HG03521 (cell line): ENCODE measurements at regions not wholly inside any gene's neighbourhood (a gene's known extent, or its start where the extent isn't known, plus 50 kb on each side); places are given as distances from the start of the nearest gene placed in this dataset.
"Not testable (repeated sequence)": the region's sequence is repeated elsewhere in the genome, so short reads cannot be mapped to it uniquely, and the experiment has no call there.

ENCODE experiments used
- ATAC-seq: cut with Tn5 transposase; IDR thresholded peaks from one replicate; pipeline ENCODE4 v1.9.1; 2021; ENCODE audit warnings: mild to moderate bottlenecking, moderate library complexity; ENCODE audit not compliant: unreplicated experiment

- ATAC-seq = no peak
These were observed 156.5 kb upstream of the SGCD start for GRCh38 chr5:156170351-156170961.

GRCh38 chr5:156174225-156174624, 152.7 kb upstream of the SGCD start:
- no peak for ATAC-seq

GRCh38 chr5:156178117-156178516, 148.8 kb upstream of the SGCD start:
- ATAC-seq = no peak

- ATAC-seq = no peak
These were observed 145.3 kb upstream of the SGCD start for GRCh38 chr5:156181656-156182055.

- no peak for ATAC-seq
These were observed 144.6 kb upstream of the SGCD start for GRCh38 chr5:156182174-156182967.

GRCh38 chr5:156186760-156187159, 140.2 kb upstream of the SGCD start:
- no peak for ATAC-seq

GRCh38 chr5:156188016-156188415, 138.9 kb upstream of the SGCD start:
- no peak for ATAC-seq

- no peak for ATAC-seq
These were observed 137.3 kb upstream of the SGCD start for GRCh38 chr5:156189628-156190027.

- ATAC-seq = no peak
These were observed 135.4 kb upstream of the SGCD start for GRCh38 chr5:156191547-156191946.

- no peak for ATAC-seq
These were observed 129.8 kb upstream of the SGCD start for GRCh38 chr5:156197042-156197635.

GRCh38 chr5:156199045-156199444, 127.9 kb upstream of the SGCD start:
- ATAC-seq = no peak

- ATAC-seq = no peak
These were observed 125.8 kb upstream of the SGCD start for GRCh38 chr5:156200938-156201787.

- ATAC-seq = no peak
These were observed 125.1 kb upstream of the SGCD start for GRCh38 chr5:156201788-156202403.

GRCh38 chr5:156208271-156208670, 118.7 kb upstream of the SGCD start:
- no peak for ATAC-seq

- no peak for ATAC-seq
These were observed 108.4 kb upstream of the SGCD start for GRCh38 chr5:156218367-156219158.

GRCh38 chr5:156219483-156220005, 107.4 kb upstream of the SGCD start:
- ATAC-seq = no peak

GRCh38 chr5:156221816-156222215, 105.1 kb upstream of the SGCD start:
- ATAC-seq = no peak

GRCh38 chr5:156223547-156223946, 103.4 kb upstream of the SGCD start:
- ATAC-seq = no peak

- ATAC-seq = not testable (repeated sequence)
These were observed 100.5 kb upstream of the SGCD start for GRCh38 chr5:156226485-156226884.

GRCh38 chr5:156230887-156231286, 96.1 kb upstream of the SGCD start:
- ATAC-seq = no peak
